ENCODE measurements at regions not wholly inside any gene's neighbourhood (a gene's known extent, or its start where the extent isn't known, plus 50 kb on each side); places are given as distances from the start of the nearest gene placed in this dataset.

- Histone ChIP-seq H3K9me3 (ENCODE audit: control insufficient read depth in 1 of 2, low read length in 2 of 2) (no peaks in the 10 kb centered on the region), H3K4me1 (ENCODE audit: insufficient read depth, low read length) (no peaks in the 10 kb centered on the region), H3K4me3 (ENCODE audit: low read length in 2 of 2) (no peak overlapping the region), H3K27me3 (ENCODE audit: insufficient read depth, low read length) (no peaks in the 10 kb centered on the region), H3K36me3 (ENCODE audit: insufficient read depth, low read length) (no peaks in the 10 kb centered on the region), H3K27ac (ENCODE audit: low read depth, low read length) (no peak overlapping the region)
- ChIA-PET POLR2A (ENCODE audit: partially characterized antibody) (interaction anchor here (1.2 kb wide), 1 partner anchor 10 kb away, joined by 4 read pairs; no protein-coding TSS in a partner anchor), CTCF (ENCODE audit: partially characterized antibody) (interaction anchor here (1.1 to 1.9 kb wide), 2 partner anchors 8 to 9 kb away, joined by 3 to 9 read pairs; no protein-coding TSS in a partner anchor)
- DNase-seq = no peak
- H3K36me3 Mint-ChIP-seq = peaks cover 0 to 6% of the 10 kb centered on the region in 2 donors
- peaks cover 0 to 2% (median 0%) of the 10 kb centered on the region in 4 donors for H3K4me1 Mint-ChIP-seq
- intact Hi-C loops (cut with micrococcal nuclease) = no loop called here
- H3K9me3 Mint-ChIP-seq = peaks cover 0 to 12% (median 6%) of the 10 kb centered on the region in 8 donors
- no peak overlapping the region for H3K27ac Mint-ChIP-seq
- H3K4me3 Mint-ChIP-seq = no peak overlapping the region
- no peaks in the 10 kb centered on the region for H3K27me3 Mint-ChIP-seq
These were observed 207.7 kb upstream of the PLEKHG7 start for GRCh38 chr12:92495108-92495507.

- no peak for DNase-seq
- no peaks in the 10 kb centered on the region for H3K36me3 ChIP-seq (ENCODE audit: insufficient read depth, low read length)
- Mint-ChIP-seq H3K27ac (no peak overlapping the region), H3K9me3 (peaks cover 0 to 12% (median 6%) of the 10 kb centered on the region in 8 donors), H3K27me3 (no peaks in the 10 kb centered on the region), H3K4me1 (peaks cover 0 to 2% (median 0%) of the 10 kb centered on the region in 4 donors), H3K36me3 (peaks cover 0 to 6% of the 10 kb centered on the region in 2 donors), H3K4me3 (no peak overlapping the region)
- CTCF ChIA-PET (ENCODE audit: partially characterized antibody) = interaction anchor here (1.2 to 1.9 kb wide), 2 partner anchors 9 to 54 kb away, joined by 3 to 9 read pairs; no protein-coding TSS in a partner anchor
- H3K27me3 ChIP-seq (ENCODE audit: insufficient read depth, low read length) = no peaks in the 10 kb centered on the region
- H3K27ac ChIP-seq (ENCODE audit: low read depth, low read length) = no peak overlapping the region
- H3K9me3 ChIP-seq (ENCODE audit: control insufficient read depth in 1 of 2, low read length in 2 of 2) = no peaks in the 10 kb centered on the region
- intact Hi-C loops (cut with micrococcal nuclease) = no loop called here
- no peak overlapping the region for H3K4me3 ChIP-seq (ENCODE audit: low read length in 2 of 2)
- no peaks in the 10 kb centered on the region for H3K4me1 ChIP-seq (ENCODE audit: insufficient read depth, low read length)
- POLR2A ChIA-PET (ENCODE audit: partially characterized antibody) = interaction anchor here (1.2 kb wide), 1 partner anchor 11 kb away, joined by 4 read pairs; no protein-coding TSS in a partner anchor
These were observed 209.0 kb upstream of the PLEKHG7 start for GRCh38 chr12:92493816-92494215.

- no peak for DNase-seq
- POLR2A ChIA-PET (ENCODE audit: partially characterized antibody) = interaction anchor here (0.6 to 2.5 kb wide), 2 partner anchors 13 to 715 kb away, joined by 3 to 10 read pairs; no protein-coding TSS in a partner anchor
- H3K27me3 ChIP-seq (ENCODE audit: insufficient read depth, low read length) = no peaks in the 10 kb centered on the region
- intact Hi-C loops (cut with micrococcal nuclease) = no loop called here
- Mint-ChIP-seq H3K4me1 (peaks cover 0 to 4% (median 0%) of the 10 kb centered on the region in 4 donors), H3K27me3 (no peaks in the 10 kb centered on the region), H3K9me3 (peaks cover 0 to 12% (median 6%) of the 10 kb centered on the region in 8 donors), H3K36me3 (peaks cover 0 to 6% of the 10 kb centered on the region in 2 donors), H3K4me3 (no peak overlapping the region), H3K27ac (no peak overlapping the region)
- CTCF ChIA-PET (ENCODE audit: partially characterized antibody) = interaction anchor here (0.6 kb wide), 1 partner anchor 448 kb away, joined by 3 read pairs; no protein-coding TSS in a partner anchor
- no peak overlapping the region for H3K27ac ChIP-seq (ENCODE audit: low read depth, low read length)
- no peaks in the 10 kb centered on the region for H3K9me3 ChIP-seq (ENCODE audit: control insufficient read depth in 1 of 2, low read length in 2 of 2)
- H3K4me1 ChIP-seq (ENCODE audit: insufficient read depth, low read length) = no peaks in the 10 kb centered on the region
- H3K4me3 ChIP-seq (ENCODE audit: low read length in 2 of 2) = no peak overlapping the region
- H3K36me3 ChIP-seq (ENCODE audit: insufficient read depth, low read length) = no peaks in the 10 kb centered on the region
These were observed 209.8 kb upstream of the PLEKHG7 start for GRCh38 chr12:92492995-92493394.

- intact Hi-C loops (cut with micrococcal nuclease) = no loop called here
These were observed 210.5 kb upstream of the PLEKHG7 start for GRCh38 chr12:92492291-92492690.

GRCh38 chr12:92489781-92490180, 213.0 kb upstream of the PLEKHG7 start:
- ChIA-PET CTCF (ENCODE audit: partially characterized antibody) (no interaction called here), POLR2A (ENCODE audit: partially characterized antibody) (interaction anchor here (0.9 to 1.0 kb wide), 2 partner anchors 11 to 87 kb away, joined by 3 to 4 read pairs; no protein-coding TSS in a partner anchor)
- H3K9me3 ChIP-seq (ENCODE audit: control insufficient read depth in 1 of 2, low read length in 2 of 2) = no peaks in the 10 kb centered on the region
- peaks cover 0 to 9% (median 5%) of the 10 kb centered on the region in 4 donors for H3K4me1 Mint-ChIP-seq
- H3K36me3 Mint-ChIP-seq = peaks cover 0 to 6% of the 10 kb centered on the region in 2 donors
- no peaks in the 10 kb centered on the region for H3K27me3 ChIP-seq (ENCODE audit: insufficient read depth, low read length)
- no peaks in the 10 kb centered on the region for H3K36me3 ChIP-seq (ENCODE audit: insufficient read depth, low read length)
- H3K27ac ChIP-seq (ENCODE audit: low read depth, low read length) = no peak overlapping the region
- H3K9me3 Mint-ChIP-seq = peaks cover 0 to 12% (median 6%) of the 10 kb centered on the region in 8 donors
- no peak overlapping the region for H3K4me3 Mint-ChIP-seq
- no peaks in the 10 kb centered on the region for H3K27me3 Mint-ChIP-seq
- intact Hi-C loops (cut with micrococcal nuclease) = no loop called here
- H3K27ac Mint-ChIP-seq = no peak overlapping the region
- DNase-seq = no peak
- no peak overlapping the region for H3K4me3 ChIP-seq (ENCODE audit: low read length in 2 of 2)
- H3K4me1 ChIP-seq (ENCODE audit: insufficient read depth, low read length) = no peaks in the 10 kb centered on the region

More at GRCh38 chr12:92492291-92492690, 210.5 kb upstream of the PLEKHG7 start:
- Histone ChIP-seq H3K27ac (ENCODE audit: low read depth, low read length) (no peak overlapping the region), H3K36me3 (ENCODE audit: insufficient read depth, low read length) (no peaks in the 10 kb centered on the region), H3K4me1 (ENCODE audit: insufficient read depth, low read length) (no peaks in the 10 kb centered on the region), H3K9me3 (ENCODE audit: control insufficient read depth in 1 of 2, low read length in 2 of 2) (no peaks in the 10 kb centered on the region), H3K4me3 (ENCODE audit: low read length in 2 of 2) (no peak overlapping the region), H3K27me3 (ENCODE audit: insufficient read depth, low read length) (no peaks in the 10 kb centered on the region)
- peaks cover 0 to 4% (median 0%) of the 10 kb centered on the region in 4 donors for H3K4me1 Mint-ChIP-seq
- DNase-seq = no peak
- H3K36me3 Mint-ChIP-seq = peaks cover 0 to 6% of the 10 kb centered on the region in 2 donors
- no peak overlapping the region for H3K4me3 Mint-ChIP-seq
- CTCF ChIA-PET (ENCODE audit: partially characterized antibody) = interaction anchor here (0.8 kb wide), 1 partner anchor 10 kb away, joined by 3 read pairs; no protein-coding TSS in a partner anchor
- POLR2A ChIA-PET (ENCODE audit: partially characterized antibody) = interaction anchor here (1.0 to 2.5 kb wide), 2 partner anchors 13 to 347 kb away, joined by 4 to 10 read pairs; partner anchors contain the start of gene BTG1
- H3K27ac Mint-ChIP-seq = no peak overlapping the region
- H3K9me3 Mint-ChIP-seq = peaks cover 0 to 12% (median 6%) of the 10 kb centered on the region in 8 donors
- H3K27me3 Mint-ChIP-seq = no peaks in the 10 kb centered on the region

GRCh38 chr12:92488735-92489134, 214.1 kb upstream of the PLEKHG7 start:
- no peak overlapping the region for H3K4me3 Mint-ChIP-seq
- intact Hi-C loops (cut with micrococcal nuclease) = no loop called here
- POLR2A ChIA-PET (ENCODE audit: partially characterized antibody) = no interaction called here
- CTCF ChIA-PET (ENCODE audit: partially characterized antibody) = no interaction called here
- no peak for DNase-seq
- Histone ChIP-seq H3K4me1 (ENCODE audit: insufficient read depth, low read length) (no peaks in the 10 kb centered on the region), H3K9me3 (ENCODE audit: control insufficient read depth in 1 of 2, low read length in 2 of 2) (no peaks in the 10 kb centered on the region), H3K27ac (ENCODE audit: low read depth, low read length) (no peak overlapping the region), H3K4me3 (ENCODE audit: low read length in 2 of 2) (no peak overlapping the region), H3K27me3 (ENCODE audit: insufficient read depth, low read length) (no peaks in the 10 kb centered on the region), H3K36me3 (ENCODE audit: insufficient read depth, low read length) (no peaks in the 10 kb centered on the region)
- peaks cover 0 to 12% (median 6%) of the 10 kb centered on the region in 8 donors for H3K9me3 Mint-ChIP-seq
- no peaks in the 10 kb centered on the region for H3K27me3 Mint-ChIP-seq
- peaks cover 0 to 6% of the 10 kb centered on the region in 2 donors for H3K36me3 Mint-ChIP-seq
- peaks cover 0 to 9% (median 5%) of the 10 kb centered on the region in 4 donors for H3K4me1 Mint-ChIP-seq
- H3K27ac Mint-ChIP-seq = no peak overlapping the region

- ChIA-PET POLR2A (ENCODE audit: partially characterized antibody) (interaction anchor here (0.6 kb wide), 1 partner anchor 612 kb away, joined by 3 read pairs; no protein-coding TSS in a partner anchor), CTCF (ENCODE audit: partially characterized antibody) (interaction anchor here (1.0 to 1.6 kb wide), 2 partner anchors 16 to 79 kb away, joined by 3 to 5 read pairs; no protein-coding TSS in a partner anchor)
- no peak overlapping the region for H3K27ac Mint-ChIP-seq
These were observed 215.7 kb upstream of the PLEKHG7 start for GRCh38 chr12:92487138-92487485.

More at GRCh38 chr12:92487138-92487485, 215.7 kb upstream of the PLEKHG7 start:
- Histone ChIP-seq H3K27me3 (ENCODE audit: insufficient read depth, low read length) (no peaks in the 10 kb centered on the region), H3K4me1 (ENCODE audit: insufficient read depth, low read length) (no peaks in the 10 kb centered on the region), H3K36me3 (ENCODE audit: insufficient read depth, low read length) (no peaks in the 10 kb centered on the region), H3K4me3 (ENCODE audit: low read length in 2 of 2) (no peak overlapping the region), H3K9me3 (ENCODE audit: control insufficient read depth in 1 of 2, low read length in 2 of 2) (no peaks in the 10 kb centered on the region), H3K27ac (ENCODE audit: low read depth, low read length) (no peak overlapping the region)
- peaks cover 0 to 9% (median 5%) of the 10 kb centered on the region in 4 donors for H3K4me1 Mint-ChIP-seq
- H3K9me3 Mint-ChIP-seq = peaks cover 0 to 8% (median 4%) of the 10 kb centered on the region in 8 donors
- H3K36me3 Mint-ChIP-seq = peaks cover 0 to 6% of the 10 kb centered on the region in 2 donors
- intact Hi-C loops (cut with micrococcal nuclease) = no loop called here
- no peak for DNase-seq
- H3K27me3 Mint-ChIP-seq = no peaks in the 10 kb centered on the region
- H3K4me3 Mint-ChIP-seq = no peak overlapping the region
